GM18519 (cell line): ENCODE measurements at regions not wholly inside any gene's neighbourhood (a gene's known extent, or its start where the extent isn't known, plus 50 kb on each side); places are given as distances from the start of the nearest gene placed in this dataset.
A peak's percentile ranks its signal among the peaks of the same experiment; 100 is the strongest.
"Not testable (repeated sequence)": the region's sequence is repeated elsewhere in the genome, so short reads cannot be mapped to it uniquely, and the experiment has no call there.

ENCODE experiments used
- ATAC-seq: cut with Tn5 transposase; IDR thresholded peaks from one replicate; pipeline ENCODE4 v1.9.1; 2021; ENCODE audit warnings: mild to moderate bottlenecking, moderate library complexity; ENCODE audit not compliant: unreplicated experiment, low FRiP score

- no peak for ATAC-seq
Observed at GRCh38 chr2:147008481-147008880, 836.3 kb upstream of the ACVR2A start.

- no peak for ATAC-seq
Observed at GRCh38 chr2:147006736-147007141, 838.1 kb upstream of the ACVR2A start.

GRCh38 chr2:147003081-147003480 lies 841.7 kb upstream of the ACVR2A start:
- ATAC-seq = no peak

GRCh38 chr2:147002256-147002655 lies 842.6 kb upstream of the ACVR2A start:
- no peak for ATAC-seq

- ATAC-seq = no peak
Observed at GRCh38 chr2:147001061-147001460, 843.8 kb upstream of the ACVR2A start.

- ATAC-seq = not testable (repeated sequence)
Observed at GRCh38 chr2:147000151-147000550, 844.7 kb upstream of the ACVR2A start.

- no peak for ATAC-seq
Observed at GRCh38 chr2:146997945-146998344, 846.9 kb upstream of the ACVR2A start.

GRCh38 chr2:146997488-146997887 lies 847.3 kb upstream of the ACVR2A start:
- no peak for ATAC-seq

GRCh38 chr2:146994246-146994645 lies 850.6 kb upstream of the ACVR2A start:
- no peak for ATAC-seq

- no peak for ATAC-seq
Observed at GRCh38 chr2:146992466-146992865, 852.4 kb upstream of the ACVR2A start.

- no peak for ATAC-seq
Observed at GRCh38 chr2:146992057-146992456, 852.8 kb upstream of the ACVR2A start.

- ATAC-seq = no peak
Observed at GRCh38 chr2:146990311-146991054, 854.3 kb upstream of the ACVR2A start.

GRCh38 chr2:146989741-146990140 lies 855.1 kb upstream of the ACVR2A start:
- ATAC-seq = no peak

- no peak for ATAC-seq
Observed at GRCh38 chr2:146987996-146988395, 856.8 kb upstream of the ACVR2A start.

GRCh38 chr2:146986161-146986560 lies 858.7 kb upstream of the ACVR2A start:
- ATAC-seq = peak; percentile 74

- peak; percentile 19 for ATAC-seq
Observed at GRCh38 chr2:146985753-146986152, 859.1 kb upstream of the ACVR2A start.

- no peak for ATAC-seq
Observed at GRCh38 chr2:146984014-146984413, 860.8 kb upstream of the ACVR2A start.

- no peak for ATAC-seq
Observed at GRCh38 chr2:146982393-146982846, 862.4 kb upstream of the ACVR2A start.

- no peak for ATAC-seq
Observed at GRCh38 chr2:146981921-146982320, 862.9 kb upstream of the ACVR2A start.

GRCh38 chr2:146979746-146980145 lies 865.1 kb upstream of the ACVR2A start:
- no peak for ATAC-seq

GRCh38 chr2:146978577-146979555 lies 866.0 kb upstream of the ACVR2A start:
- ATAC-seq = no peak
